PC-3 (cell line): ENCODE measurements at regions not wholly inside any gene's neighbourhood (a gene's known extent, or its start where the extent isn't known, plus 50 kb on each side); places are given as distances from the start of the nearest gene placed in this dataset.

Source experiments
- ATAC-seq: fragments of 200-7000 bp; cut with Tn5 transposase; 2 replicates; pipeline ENCODE4 v1.9.1; 2020; ENCODE audit warnings: mild to moderate bottlenecking, moderate library complexity
- BruUV-seq: library from RNA; stranded (reverse); fragments of 400-500 nt; replicated peaks from 2 replicates; lab custom pipeline; 2021; lab: Mats Ljungman, UMichigan
- CTCF ChIA-PET: fragments of 300-600 bp; sonication (Branson Sonifier 250); formaldehyde crosslinking; loops from one replicate; lab custom pipeline; 2022; ENCODE audit warnings: antibody characterized with exemption; lab: Charles Lee
- POLR2A ChIA-PET: fragments of 300-600 bp; sonication (Branson Sonifier 250); formaldehyde crosslinking; loops from one replicate; lab custom pipeline; 2022; ENCODE audit warnings: antibody characterized with exemption; ENCODE audit not compliant: unreplicated experiment; lab: Charles Lee
- DNase-seq: peaks from one replicate; pipeline ENCODE4 v3.0.0-alpha.2; 2015
- H2AFZ ChIP-seq: fragments of 300-600 bp; sonication (generic); 2 replicates; pipeline ENCODE4 v1.6.0; 2016; ENCODE audit warnings: antibody characterized with exemption, low read length
- H3F3A ChIP-seq: fragments of 300-600 bp; sonication (generic); one replicate; pipeline ENCODE4 v1.6.0; 2017; ENCODE audit warnings: antibody characterized with exemption, low read length, control low read depth, mild to moderate bottlenecking; ENCODE audit not compliant: unreplicated experiment
- H3K27ac ChIP-seq: fragments of 300-600 bp; sonication (generic); 2 replicates; pipeline ENCODE4 v1.5.1; 2016; ENCODE audit warnings: mild to moderate bottlenecking, low read length
- H3K27me3 ChIP-seq: fragments of 300-600 bp; sonication (generic); 2 replicates; pipeline ENCODE4 v1.6.1; 2016; ENCODE audit warnings: low read length, mixed read lengths
- H3K36me3 ChIP-seq: fragments of 300-600 bp; sonication (generic); 2 replicates; pipeline ENCODE4 v1.6.1; 2016; ENCODE audit warnings: low read depth, mixed run types, low read length, mixed read lengths
- H3K4me1 ChIP-seq: fragments of 300-600 bp; sonication (generic); 2 replicates; pipeline ENCODE4 v1.5.1; 2016; ENCODE audit warnings: low read length; ENCODE audit not compliant: insufficient read depth
- H3K4me2 ChIP-seq: fragments of 300-600 bp; sonication (generic); 2 replicates; pipeline ENCODE4 v1.6.0; 2016; ENCODE audit warnings: low read length
- H3K4me3 ChIP-seq: fragments of 300-600 bp; sonication (generic); 2 replicates; pipeline ENCODE4 v1.5.1; 2016; ENCODE audit warnings: mild to moderate bottlenecking, low read length, mixed read lengths
- H3K79me2 ChIP-seq: fragments of 300-600 bp; sonication (generic); 2 replicates; pipeline ENCODE4 v1.6.1; 2017; ENCODE audit warnings: low read length, mixed read lengths
- H3K9ac ChIP-seq: fragments of 300-600 bp; sonication (generic); 2 replicates; pipeline ENCODE4 v1.6.0; 2016; ENCODE audit warnings: mild to moderate bottlenecking, low read length
- H3K9me2 ChIP-seq: fragments of 300-600 bp; sonication (generic); replicated peaks from 2 replicates; pipeline ENCODE4 v1.6.1; 2016; ENCODE audit warnings: mixed run types, low read length, mixed read lengths
- H3K9me3 ChIP-seq: fragments of 300-600 bp; sonication (generic); 2 replicates; pipeline ENCODE4 v1.6.1; 2016; ENCODE audit warnings: low read length, mixed read lengths
- H4K20me1 ChIP-seq: fragments of 300-600 bp; sonication (generic); 2 replicates; pipeline ENCODE4 v1.6.1; 2016; ENCODE audit warnings: low read length, mixed read lengths
- EZH2 ChIP-seq: fragments of 300-600 bp; sonication (generic); IDR thresholded peaks from one replicate; pipeline ENCODE4 v1.6.1; 2017; ENCODE audit warnings: antibody characterized with exemption, mild to moderate bottlenecking, low read length; ENCODE audit not compliant: unreplicated experiment
- EZH2phosphoT487 ChIP-seq: fragments of 300-600 bp; sonication (generic); IDR thresholded peaks from 2 replicates; pipeline ENCODE4 v1.6.1; 2018; ENCODE audit warnings: mild to moderate bottlenecking, antibody characterized with exemption, low read length, borderline replicate concordance
- intact Hi-C: fragments of 100-400 bp; cut with micrococcal nuclease; formaldehyde crosslinking; loops from 2 replicates; pipeline ENCODE4 v1.9.0; 2023
- TF ChIP-seq, protein P1 (sequence below): fragments of 300-600 bp; sonication (generic); conservative IDR thresholded peaks from 2 replicates; pipeline ENCODE4 v1.5.1; 2017; ENCODE audit warnings: antibody characterized with exemption, low read depth, mild to moderate bottlenecking, low read length

GRCh38 chr13:74927823-74928222, 554.1 kb downstream of the TBC1D4 start:
- no peak overlapping the region for H3K9ac ChIP-seq
- no TSS peak for BruUV-seq
- no peak for ATAC-seq
- no peaks in the 10 kb centered on the region for H4K20me1 ChIP-seq
- POLR2A ChIA-PET, result no interaction called here
- H3K36me3 ChIP-seq, result no peaks in the 10 kb centered on the region
- intact Hi-C loops, result no loop called here
- H3K9me3 ChIP-seq, result no peaks in the 10 kb centered on the region
- H3K4me2 ChIP-seq, result no peak overlapping the region
- H3K27me3 ChIP-seq, result no peaks in the 10 kb centered on the region
- TF ChIP-seq EZH2phosphoT487 (no peak), EZH2 (no peak)
- TF ChIP-seq, protein P1, sequence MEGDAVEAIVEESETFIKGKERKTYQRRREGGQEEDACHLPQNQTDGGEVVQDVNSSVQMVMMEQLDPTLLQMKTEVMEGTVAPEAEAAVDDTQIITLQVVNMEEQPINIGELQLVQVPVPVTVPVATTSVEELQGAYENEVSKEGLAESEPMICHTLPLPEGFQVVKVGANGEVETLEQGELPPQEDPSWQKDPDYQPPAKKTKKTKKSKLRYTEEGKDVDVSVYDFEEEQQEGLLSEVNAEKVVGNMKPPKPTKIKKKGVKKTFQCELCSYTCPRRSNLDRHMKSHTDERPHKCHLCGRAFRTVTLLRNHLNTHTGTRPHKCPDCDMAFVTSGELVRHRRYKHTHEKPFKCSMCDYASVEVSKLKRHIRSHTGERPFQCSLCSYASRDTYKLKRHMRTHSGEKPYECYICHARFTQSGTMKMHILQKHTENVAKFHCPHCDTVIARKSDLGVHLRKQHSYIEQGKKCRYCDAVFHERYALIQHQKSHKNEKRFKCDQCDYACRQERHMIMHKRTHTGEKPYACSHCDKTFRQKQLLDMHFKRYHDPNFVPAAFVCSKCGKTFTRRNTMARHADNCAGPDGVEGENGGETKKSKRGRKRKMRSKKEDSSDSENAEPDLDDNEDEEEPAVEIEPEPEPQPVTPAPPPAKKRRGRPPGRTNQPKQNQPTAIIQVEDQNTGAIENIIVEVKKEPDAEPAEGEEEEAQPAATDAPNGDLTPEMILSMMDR, result no peak
- no peak for DNase-seq
- H3K4me1 ChIP-seq, result peaks cover 33% of the 10 kb centered on the region
- no peak overlapping the region for H3K4me3 ChIP-seq
- H3K79me2 ChIP-seq, result no peaks in the 10 kb centered on the region
- no peaks in the 10 kb centered on the region for H3K9me2 ChIP-seq
- H2AFZ ChIP-seq, result no peak overlapping the region
- H3F3A ChIP-seq, result no peaks in the 10 kb centered on the region
- no peak overlapping the region for H3K27ac ChIP-seq
- CTCF ChIA-PET, result no interaction called here

- DNase-seq (no peak), ATAC-seq (no peak)
- Histone ChIP-seq H3K27ac (no peak overlapping the region), H3K4me2 (no peak overlapping the region), H3K9ac (no peak overlapping the region), H3K4me1 (no peaks in the 10 kb centered on the region), H3K27me3 (no peaks in the 10 kb centered on the region), H3K36me3 (no peaks in the 10 kb centered on the region), H4K20me1 (no peaks in the 10 kb centered on the region), H3K9me2 (no peaks in the 10 kb centered on the region), H3K79me2 (no peaks in the 10 kb centered on the region), H3F3A (no peaks in the 10 kb centered on the region), H3K4me3 (no peak overlapping the region), H3K9me3 (no peaks in the 10 kb centered on the region), H2AFZ (no peak overlapping the region)
- intact Hi-C loops, result no loop called here
- ChIA-PET POLR2A (no interaction called here), CTCF (no interaction called here)
- TF ChIP-seq, protein P1, result no peak
- TF ChIP-seq EZH2, result no peak
- BruUV-seq, result no TSS peak
Measured at GRCh38 chr13:74922963-74923362, 559.0 kb downstream of the TBC1D4 start.

GRCh38 chr13:74921326-74921725, 560.6 kb downstream of the TBC1D4 start:
- H2AFZ ChIP-seq, result no peak overlapping the region
- H3K36me3 ChIP-seq, result no peaks in the 10 kb centered on the region
- no peak overlapping the region for H3K9ac ChIP-seq
- intact Hi-C loops, result no loop called here
- POLR2A ChIA-PET, result no interaction called here
- H3K4me3 ChIP-seq, result no peak overlapping the region
- H3K4me2 ChIP-seq, result no peak overlapping the region
- no peaks in the 10 kb centered on the region for H3F3A ChIP-seq
- no peaks in the 10 kb centered on the region for H3K9me2 ChIP-seq
- no TSS peak for BruUV-seq
- no peak for DNase-seq
- ATAC-seq, result no peak
- CTCF ChIA-PET, result no interaction called here
- no peak for TF ChIP-seq EZH2phosphoT487
- no peaks in the 10 kb centered on the region for H3K9me3 ChIP-seq
- H3K27me3 ChIP-seq, result no peaks in the 10 kb centered on the region
- H4K20me1 ChIP-seq, result no peaks in the 10 kb centered on the region
- H3K79me2 ChIP-seq, result no peaks in the 10 kb centered on the region
- H3K27ac ChIP-seq, result no peak overlapping the region
- H3K4me1 ChIP-seq, result no peaks in the 10 kb centered on the region
